ENCODE measurements at regions not wholly inside any gene's neighbourhood (a gene's known extent, or its start where the extent isn't known, plus 50 kb on each side); places are given as distances from the start of the nearest gene placed in this dataset.

DNA sequence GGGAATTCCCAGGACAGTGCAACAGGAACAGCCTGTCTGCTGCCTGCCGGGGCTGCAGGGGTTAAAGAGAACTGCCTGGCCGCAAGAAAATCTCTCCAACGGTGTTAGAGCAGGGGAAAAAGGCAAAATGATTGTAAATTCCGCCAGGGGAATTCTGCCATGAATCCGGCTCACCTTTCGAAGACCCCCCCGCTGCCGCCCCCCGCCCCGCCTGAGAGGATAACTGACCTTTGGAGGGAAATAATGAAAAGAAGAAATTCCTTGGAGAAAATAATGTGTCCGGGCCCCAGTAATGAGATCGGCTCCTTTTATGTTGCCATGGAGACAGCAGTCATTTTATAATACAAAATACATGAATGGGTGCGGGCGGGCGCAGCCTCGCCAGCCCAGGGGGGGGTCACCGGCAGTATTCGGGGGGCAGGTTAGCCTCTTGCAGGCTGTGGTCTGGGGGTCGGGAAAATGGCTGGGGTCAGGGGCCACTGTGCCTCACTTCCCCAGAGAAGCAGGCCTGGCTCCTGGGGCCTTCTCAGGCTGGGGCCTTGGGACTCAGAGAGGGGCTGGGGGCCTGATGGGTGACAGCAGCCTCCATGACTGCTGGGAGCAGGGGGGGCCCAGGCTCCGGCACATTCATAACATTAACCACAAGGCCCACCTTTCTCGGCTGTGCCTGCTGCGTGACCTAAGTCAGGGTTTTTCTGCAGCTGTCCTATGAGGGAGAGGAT lies 228.1 kb downstream of the MN1 start:
- Histone ChIP-seq H3K4me3 (replicated peaks in 1 of 3) (no peak overlapping the region), H3K4me1 (no peaks in the 10 kb centered on the region), H3K27me3 (peaks cover 5% of the 10 kb centered on the region), H3K27ac (no peak overlapping the region), H3K9me3 (no peaks in the 10 kb centered on the region), H3K36me3 (no peaks in the 10 kb centered on the region)
- TF ChIP-seq POLR2A (IDR thresholded peaks at IDR 0.05) = no peak
- TF ChIP-seq, protein P1, sequence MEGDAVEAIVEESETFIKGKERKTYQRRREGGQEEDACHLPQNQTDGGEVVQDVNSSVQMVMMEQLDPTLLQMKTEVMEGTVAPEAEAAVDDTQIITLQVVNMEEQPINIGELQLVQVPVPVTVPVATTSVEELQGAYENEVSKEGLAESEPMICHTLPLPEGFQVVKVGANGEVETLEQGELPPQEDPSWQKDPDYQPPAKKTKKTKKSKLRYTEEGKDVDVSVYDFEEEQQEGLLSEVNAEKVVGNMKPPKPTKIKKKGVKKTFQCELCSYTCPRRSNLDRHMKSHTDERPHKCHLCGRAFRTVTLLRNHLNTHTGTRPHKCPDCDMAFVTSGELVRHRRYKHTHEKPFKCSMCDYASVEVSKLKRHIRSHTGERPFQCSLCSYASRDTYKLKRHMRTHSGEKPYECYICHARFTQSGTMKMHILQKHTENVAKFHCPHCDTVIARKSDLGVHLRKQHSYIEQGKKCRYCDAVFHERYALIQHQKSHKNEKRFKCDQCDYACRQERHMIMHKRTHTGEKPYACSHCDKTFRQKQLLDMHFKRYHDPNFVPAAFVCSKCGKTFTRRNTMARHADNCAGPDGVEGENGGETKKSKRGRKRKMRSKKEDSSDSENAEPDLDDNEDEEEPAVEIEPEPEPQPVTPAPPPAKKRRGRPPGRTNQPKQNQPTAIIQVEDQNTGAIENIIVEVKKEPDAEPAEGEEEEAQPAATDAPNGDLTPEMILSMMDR (IDR thresholded peaks at IDR 0.05) = no peak
- WGBS, 2 donors = 27 to 30% methylated on average over 15 to 21 of the region's 22 CpGs
- intact Hi-C loops (cut with DNase I) = no loop called here
- DNase-seq = no peak

DNA sequence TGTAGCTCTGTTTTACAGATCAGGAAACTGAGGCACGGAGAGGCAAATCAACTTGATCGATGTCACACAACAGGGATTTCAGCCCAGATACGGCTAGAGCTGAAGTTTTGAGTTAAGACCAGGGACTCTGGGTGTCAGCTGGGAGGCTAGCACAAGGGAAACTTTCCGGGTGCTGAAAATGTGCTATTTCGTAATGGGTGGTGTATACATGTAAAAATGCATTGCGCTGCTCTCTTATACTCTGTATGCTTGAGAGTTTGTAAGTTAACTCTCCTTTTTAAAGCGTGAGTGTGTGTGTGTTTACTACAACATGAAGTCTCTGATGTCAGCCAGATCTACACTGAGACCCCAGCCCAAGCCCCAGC lies 227.6 kb downstream of the MN1 start:
- Histone ChIP-seq H3K4me1 (no peaks in the 10 kb centered on the region), H3K27ac (no peak overlapping the region), H3K27me3 (peaks cover 5% of the 10 kb centered on the region), H3K9me3 (no peaks in the 10 kb centered on the region), H3K36me3 (no peaks in the 10 kb centered on the region), H3K4me3 (replicated peaks in 1 of 3) (no peak overlapping the region)
- 87 to 91% methylated on average over 7 of the region's 7 CpGs for WGBS, 2 donors
- no peak for DNase-seq
- intact Hi-C loops (cut with DNase I) = no loop called here
- no peak for TF ChIP-seq POLR2A (IDR thresholded peaks at IDR 0.05)
- TF ChIP-seq, protein P1 (IDR thresholded peaks at IDR 0.05) = no peak

DNA sequence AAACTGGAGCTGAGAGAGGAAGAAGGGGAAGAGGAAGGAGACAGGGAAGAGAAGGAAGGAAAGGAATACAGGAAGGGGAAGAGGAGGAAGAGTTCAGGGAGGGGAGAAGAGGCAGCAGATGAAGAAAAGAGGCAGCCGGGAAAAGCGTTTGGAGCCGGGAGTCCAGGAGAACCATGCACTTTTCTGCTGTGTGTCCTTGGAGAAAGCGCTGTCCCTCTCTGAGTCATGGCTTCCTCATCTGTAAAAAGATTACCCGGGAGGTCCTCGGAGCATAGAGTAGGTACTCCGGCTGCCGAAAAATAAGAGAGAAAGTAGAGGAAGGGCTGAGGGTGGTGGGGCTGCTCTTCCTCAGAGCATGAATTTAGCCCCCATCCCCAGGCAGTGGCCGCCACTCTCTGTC lies 226.9 kb downstream of the MN1 start:
- Histone ChIP-seq H3K36me3 (no peaks in the 10 kb centered on the region), H3K27me3 (peaks cover 5% of the 10 kb centered on the region), H3K27ac (no peak overlapping the region), H3K4me1 (no peaks in the 10 kb centered on the region), H3K9me3 (no peaks in the 10 kb centered on the region), H3K4me3 (replicated peaks in 1 of 3) (no peak overlapping the region)
- no peak for DNase-seq
- TF ChIP-seq, protein P1 (IDR thresholded peaks at IDR 0.05) = no peak
- TF ChIP-seq POLR2A (IDR thresholded peaks at IDR 0.05) = no peak
- WGBS, 2 donors = 74 to 79% methylated on average over 9 of the region's 9 CpGs
- intact Hi-C loops (cut with DNase I) = no loop called here

DNA sequence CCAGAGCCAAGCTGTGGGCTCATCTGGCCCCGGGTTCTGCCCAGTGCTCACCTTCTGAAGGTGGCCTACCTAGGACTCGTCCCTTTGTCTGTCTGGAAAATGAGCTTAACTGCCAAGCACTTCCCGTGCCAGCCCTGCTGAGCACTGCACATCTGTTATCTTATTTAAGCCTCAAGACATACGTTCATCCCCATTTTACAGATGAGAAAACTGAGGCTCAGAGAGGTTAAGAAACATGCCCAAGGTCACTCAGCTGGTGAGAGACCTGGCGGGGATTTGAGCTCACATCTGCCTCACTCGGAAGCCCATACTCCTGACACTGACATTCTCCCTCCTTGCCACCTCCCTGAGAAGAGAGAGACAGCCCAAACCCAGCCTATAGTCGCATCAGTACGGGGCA lies 226.2 kb downstream of the MN1 start:
- Histone ChIP-seq H3K27me3 (peaks cover 5% of the 10 kb centered on the region), H3K9me3 (no peaks in the 10 kb centered on the region), H3K4me1 (no peaks in the 10 kb centered on the region), H3K27ac (no peak overlapping the region), H3K4me3 (replicated peaks in 1 of 3) (no peak overlapping the region), H3K36me3 (no peaks in the 10 kb centered on the region)
- WGBS, 2 donors = 91 to 92% methylated on average over 8 of the region's 8 CpGs
- no peak for TF ChIP-seq POLR2A (IDR thresholded peaks at IDR 0.05)
- TF ChIP-seq, protein P1 (IDR thresholded peaks at IDR 0.05) = no peak
- intact Hi-C loops (cut with DNase I) = no loop called here
- DNase-seq = no peak

DNA sequence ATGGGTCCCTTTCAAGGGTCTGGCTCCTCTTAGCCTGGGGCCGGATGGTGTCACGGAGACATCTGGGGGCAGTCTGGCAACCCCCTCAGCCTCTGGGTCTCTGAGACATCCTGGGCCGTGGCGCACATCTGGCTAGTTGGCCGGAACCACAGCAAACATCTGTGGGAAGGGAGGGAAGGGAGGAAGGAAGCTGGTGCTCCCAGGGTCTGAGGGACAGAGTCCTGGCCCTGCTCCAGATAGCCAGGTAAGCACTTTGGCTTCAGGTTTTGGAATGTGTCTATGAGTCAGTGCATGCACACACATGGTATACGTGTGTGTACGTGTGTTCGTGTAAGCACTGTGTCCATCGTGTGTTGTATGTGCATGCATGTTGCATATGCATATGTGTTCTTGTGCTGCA lies 225.1 kb downstream of the MN1 start:
- intact Hi-C loops (cut with DNase I) = no loop called here
- 74 to 81% methylated on average over 9 of the region's 9 CpGs for WGBS, 2 donors
- no peak for DNase-seq
- Histone ChIP-seq H3K36me3 (no peaks in the 10 kb centered on the region), H3K9me3 (no peaks in the 10 kb centered on the region), H3K27ac (no peak overlapping the region), H3K4me3 (replicated peaks in 1 of 3) (no peak overlapping the region), H3K4me1 (no peaks in the 10 kb centered on the region), H3K27me3 (peaks cover 5% of the 10 kb centered on the region)
- TF ChIP-seq, protein P1 (IDR thresholded peaks at IDR 0.05) = no peak
- no peak for TF ChIP-seq POLR2A (IDR thresholded peaks at IDR 0.05)
